HEK293T (cell line): ENCODE measurements at regions not wholly inside any gene's neighbourhood (a gene's known extent, or its start where the extent isn't known, plus 50 kb on each side); places are given as distances from the start of the nearest gene placed in this dataset.

ENCODE experiments used
- CTCF ChIA-PET: fragments of 350-600 bp; formaldehyde crosslinking; extraction: SDS; loops from one replicate; lab custom pipeline; 2021; ENCODE audit warnings: antibody characterized with exemption, inconsistent platforms; lab: Yijun Ruan, JAX
- POLR2A ChIA-PET: fragments of 350-600 bp; formaldehyde crosslinking; extraction: SDS; loops from one replicate; lab custom pipeline; 2020; ENCODE audit warnings: antibody characterized with exemption, inconsistent platforms; lab: Yijun Ruan, JAX
- DNase-seq: peaks from one replicate; pipeline ENCODE4 v3.0.0; 2012; ENCODE audit warnings: mixed read lengths; ENCODE audit errors: extremely low spot score
- ARNT ChIP-seq: fragments of 450-650 bp; IDR thresholded peaks from 2 replicates; pipeline ENCODE4 v1.6.1; 2017; ENCODE audit warnings: mild to moderate bottlenecking
- BHLHE40 ChIP-seq: fragments of 450-650 bp; IDR thresholded peaks from 2 replicates; pipeline ENCODE4 v1.6.1; 2016; ENCODE audit warnings: mild to moderate bottlenecking, moderate library complexity, borderline replicate concordance
- CTBP1 ChIP-seq: fragments of 450-650 bp; IDR thresholded peaks from 2 replicates; pipeline ENCODE4 v1.6.1; 2016; ENCODE audit warnings: borderline replicate concordance
- ELF4 ChIP-seq: fragments of 450-650 bp; IDR thresholded peaks from 2 replicates; pipeline ENCODE4 v1.6.1; 2017; ENCODE audit warnings: antibody characterized with exemption
- FOXA1 ChIP-seq: fragments of 450-650 bp; IDR thresholded peaks from 2 replicates; pipeline ENCODE4 v1.6.1; 2016; ENCODE audit warnings: mild to moderate bottlenecking
- FOXK2 ChIP-seq: fragments of 450-650 bp; IDR thresholded peaks from 2 replicates; pipeline ENCODE4 v1.6.1; 2016; ENCODE audit warnings: mild to moderate bottlenecking
- FOXM1 ChIP-seq: fragments of 450-650 bp; IDR thresholded peaks from 2 replicates; pipeline ENCODE4 v1.6.1; 2017; ENCODE audit warnings: mild to moderate bottlenecking, borderline replicate concordance
- HDGF ChIP-seq: fragments of 450-650 bp; IDR thresholded peaks from 2 replicates; pipeline ENCODE4 v1.6.1; 2017; ENCODE audit warnings: antibody characterized with exemption, borderline replicate concordance
- L3MBTL2 ChIP-seq: fragments of 450-650 bp; conservative IDR thresholded peaks from 2 replicates; pipeline ENCODE4 v1.6.1; 2016; ENCODE audit warnings: mild to moderate bottlenecking
- LEF1 ChIP-seq: fragments of 450-650 bp; IDR thresholded peaks from 2 replicates; pipeline ENCODE4 v1.6.1; 2017; ENCODE audit warnings: mild to moderate bottlenecking, borderline replicate concordance
- NFRKB ChIP-seq: fragments of 450-650 bp; IDR thresholded peaks from 2 replicates; pipeline ENCODE4 v1.6.1; 2016; ENCODE audit warnings: mild to moderate bottlenecking, moderate library complexity
- SP1 ChIP-seq: fragments of 450-650 bp; IDR thresholded peaks from 2 replicates; pipeline ENCODE4 v1.6.1; 2017
- SUZ12 ChIP-seq: fragments of 450-650 bp; IDR thresholded peaks from 2 replicates; pipeline ENCODE4 v1.6.1; 2016; ENCODE audit warnings: mild to moderate bottlenecking
- TARDBP ChIP-seq: fragments of 450-650 bp; IDR thresholded peaks from 2 replicates; pipeline ENCODE4 v1.6.1; 2016
- ZNF384 ChIP-seq: fragments of 450-650 bp; IDR thresholded peaks from 2 replicates; pipeline ENCODE4 v1.6.1; 2016
- TF ChIP-seq, protein P1 (sequence below): fragments of 450-650 bp; IDR thresholded peaks from 2 replicates; pipeline ENCODE4 v1.6.1; 2016

DNA sequence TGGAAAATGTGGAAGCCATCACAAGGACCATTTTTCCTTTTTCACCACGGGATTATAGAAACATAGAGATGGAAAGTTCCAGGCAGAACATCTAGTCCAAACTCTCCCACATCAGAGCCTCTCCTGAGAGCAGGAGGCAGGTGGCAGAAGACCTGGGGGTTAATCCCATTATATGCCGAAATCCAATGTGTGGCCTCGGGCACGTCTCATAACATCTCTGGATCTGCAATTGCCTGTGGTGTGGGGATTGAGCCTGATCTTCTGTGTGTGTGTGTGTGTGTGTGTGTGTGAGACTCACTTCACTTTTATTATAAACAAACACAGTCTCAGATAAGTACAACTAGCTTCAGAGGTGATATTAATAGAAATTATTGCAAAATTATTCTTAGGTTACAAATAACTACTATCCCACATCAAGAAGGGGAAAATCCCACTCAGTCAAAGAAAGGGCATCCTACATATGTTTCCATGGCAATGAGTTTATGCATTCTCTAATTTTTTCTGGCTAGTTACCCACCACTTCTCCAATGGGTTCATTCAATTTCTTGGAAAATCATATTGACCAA is 199.1 kb downstream of the FOXL1 start:
- TF ChIP-seq, protein P1, sequence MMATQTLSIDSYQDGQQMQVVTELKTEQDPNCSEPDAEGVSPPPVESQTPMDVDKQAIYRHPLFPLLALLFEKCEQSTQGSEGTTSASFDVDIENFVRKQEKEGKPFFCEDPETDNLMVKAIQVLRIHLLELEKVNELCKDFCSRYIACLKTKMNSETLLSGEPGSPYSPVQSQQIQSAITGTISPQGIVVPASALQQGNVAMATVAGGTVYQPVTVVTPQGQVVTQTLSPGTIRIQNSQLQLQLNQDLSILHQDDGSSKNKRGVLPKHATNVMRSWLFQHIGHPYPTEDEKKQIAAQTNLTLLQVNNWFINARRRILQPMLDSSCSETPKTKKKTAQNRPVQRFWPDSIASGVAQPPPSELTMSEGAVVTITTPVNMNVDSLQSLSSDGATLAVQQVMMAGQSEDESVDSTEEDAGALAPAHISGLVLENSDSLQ: no peak
- TF ChIP-seq SUZ12: no peak
- TF ChIP-seq LEF1: no peak
- no peak for TF ChIP-seq ARNT
- no peak for TF ChIP-seq BHLHE40
- no peak for TF ChIP-seq FOXK2
- TF ChIP-seq ELF4: no peak
- TF ChIP-seq CTBP1: no peak
- no peak for TF ChIP-seq SP1
- TF ChIP-seq FOXA1: no peak
- no peak for TF ChIP-seq TARDBP
- no peak for TF ChIP-seq L3MBTL2
- TF ChIP-seq FOXM1: no peak
- TF ChIP-seq HDGF: no peak
- no peak for TF ChIP-seq ZNF384
- no peak for TF ChIP-seq NFRKB
- CTCF ChIA-PET: no interaction called here
- POLR2A ChIA-PET: no interaction called here
- no peak for DNase-seq

DNA sequence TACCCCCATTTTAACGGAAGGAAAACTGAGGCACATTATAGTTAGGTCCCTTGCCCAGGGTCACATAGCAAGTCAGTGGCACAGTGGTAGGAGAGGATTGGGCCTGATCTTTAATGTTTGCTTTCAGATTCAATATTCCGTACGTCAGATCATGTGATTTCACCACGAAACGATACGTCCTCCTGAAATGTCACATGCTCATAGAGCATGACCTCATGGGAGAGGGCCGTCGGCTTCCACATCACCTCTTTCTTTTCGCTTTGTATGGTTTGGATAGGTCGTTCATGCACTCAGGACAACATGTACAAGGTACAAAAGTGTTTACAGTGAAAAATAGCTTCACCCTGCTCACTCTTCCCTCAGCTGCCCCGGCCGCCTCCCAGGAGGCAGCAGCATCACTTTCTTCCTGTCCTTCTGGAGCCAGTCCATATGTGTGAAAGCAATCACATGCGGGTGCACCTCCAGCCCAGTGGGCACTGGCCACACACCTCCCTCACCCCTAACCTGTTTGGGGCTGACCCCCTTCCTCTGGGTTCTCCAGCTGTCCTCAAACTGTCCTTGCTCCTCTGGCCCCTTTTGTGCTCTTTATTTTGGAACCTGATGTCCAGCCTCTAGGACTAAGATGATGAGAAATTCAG is 199.9 kb downstream of the FOXL1 start:
- ChIA-PET CTCF (no interaction called here), POLR2A (no interaction called here)
- TF ChIP-seq SUZ12 (no peak), CTBP1 (no peak), FOXK2 (no peak), FOXA1 (no peak), TARDBP (no peak), L3MBTL2 (no peak), ARNT (no peak), ELF4 (no peak), ZNF384 (no peak), BHLHE40 (no peak), NFRKB (no peak), HDGF (no peak), LEF1 (no peak), SP1 (no peak), FOXM1 (no peak)
- TF ChIP-seq, protein P1: no peak
- no peak for DNase-seq

DNA sequence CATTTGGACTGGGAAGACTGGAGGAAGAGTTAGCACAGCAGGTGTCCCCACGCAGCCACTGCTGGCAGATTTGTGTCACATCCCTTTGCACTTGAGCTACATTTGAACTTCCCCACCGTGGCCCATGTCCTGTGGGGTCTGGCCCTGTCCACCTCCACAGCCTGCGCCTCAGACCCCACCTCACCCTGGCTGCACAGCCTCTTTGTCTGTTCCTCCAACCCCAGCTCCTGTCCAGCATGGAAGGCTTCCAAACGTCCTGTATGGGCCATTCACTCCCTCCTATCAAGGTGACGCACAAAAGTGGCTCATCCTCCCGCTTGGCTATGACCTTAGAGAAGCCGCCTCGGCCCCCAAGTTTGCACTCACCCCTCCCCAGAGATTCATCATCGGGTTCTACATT is 200.6 kb downstream of the FOXL1 start:
- no peak for DNase-seq
- TF ChIP-seq SP1 (no peak), HDGF (no peak), ELF4 (no peak), ARNT (no peak), FOXA1 (no peak), LEF1 (no peak), FOXK2 (no peak), SUZ12 (no peak), BHLHE40 (no peak), ZNF384 (no peak), L3MBTL2 (no peak), CTBP1 (no peak), TARDBP (no peak), NFRKB (no peak), FOXM1 (no peak)
- TF ChIP-seq, protein P1: no peak
- CTCF ChIA-PET: interaction anchor here (0.6 kb wide), 1 partner anchor 12 kb away, joined by 3 read pairs; no protein-coding TSS in a partner anchor
- POLR2A ChIA-PET: no interaction called here

DNA sequence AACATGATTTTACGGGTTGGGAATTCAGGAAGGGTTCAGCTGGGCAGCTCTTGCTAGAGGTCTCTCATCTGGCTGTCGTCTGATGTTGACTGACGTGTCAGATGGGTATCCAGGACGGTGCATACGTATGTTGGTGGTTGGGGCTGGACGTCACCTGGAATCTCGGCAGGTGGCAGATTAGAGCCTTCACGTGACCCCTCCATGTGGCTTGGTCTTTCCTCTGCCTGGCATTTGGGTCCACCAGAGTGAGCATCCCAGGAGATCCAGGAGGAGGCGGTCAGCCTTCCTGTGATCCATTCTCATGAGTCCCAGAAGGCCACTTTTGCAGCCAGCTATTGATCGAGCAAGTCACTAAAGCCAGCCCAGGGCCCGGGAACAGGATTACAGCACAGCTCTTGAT is 202.7 kb downstream of the FOXL1 start:
- POLR2A ChIA-PET: no interaction called here
- CTCF ChIA-PET: no interaction called here
- DNase-seq: no peak
- TF ChIP-seq ELF4 (no peak), SP1 (no peak), CTBP1 (no peak), FOXM1 (no peak), ZNF384 (no peak), NFRKB (no peak), TARDBP (no peak), ARNT (no peak), BHLHE40 (no peak), LEF1 (no peak), L3MBTL2 (no peak)
- TF ChIP-seq, protein P1: no peak
